22Rv1 (cell line): ENCODE measurements at regions not wholly inside any gene's neighbourhood (a gene's known extent, or its start where the extent isn't known, plus 50 kb on each side); places are given as distances from the start of the nearest gene placed in this dataset.
A peak's percentile ranks its signal among the peaks of the same experiment; 100 is the strongest.

Experiments used
- H3K27ac ChIP-seq: fragments of 450-650 bp; 2 replicates; pipeline ENCODE4 v1.5.1; 2017
- ZFX ChIP-seq: fragments of 450-650 bp; IDR thresholded peaks from 2 replicates; pipeline ENCODE4 v1.6.1; 2017; ENCODE audit warnings: antibody characterized with exemption, borderline replicate concordance
- TF ChIP-seq, protein P1 (sequence below): fragments of 450-650 bp; IDR thresholded peaks from 2 replicates; pipeline ENCODE4 v1.5.1; 2017; ENCODE audit warnings: mild to moderate bottlenecking

DNA sequence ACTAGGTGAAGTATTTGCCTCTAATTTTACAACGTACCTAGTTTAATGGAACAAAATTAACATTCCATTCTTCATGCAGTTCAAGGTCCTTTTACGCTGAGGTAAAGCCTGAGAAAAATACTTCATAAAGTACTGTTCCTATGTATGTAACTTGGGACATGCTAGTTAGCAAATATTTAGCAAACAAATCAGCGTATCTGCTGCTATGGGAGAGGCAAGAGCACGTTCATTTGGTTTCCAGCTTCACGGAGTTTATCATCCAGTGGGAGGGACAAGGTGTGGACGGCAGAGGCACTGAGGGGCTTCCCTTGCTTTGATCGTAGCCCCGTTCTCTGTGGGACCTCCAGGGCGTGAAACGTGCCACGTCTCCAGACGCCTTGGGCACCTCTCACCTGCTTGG is 248.8 kb downstream of the IRS2 start:
- no peak overlapping the region for H3K27ac ChIP-seq
- no peak for TF ChIP-seq ZFX
- TF ChIP-seq, protein P1, sequence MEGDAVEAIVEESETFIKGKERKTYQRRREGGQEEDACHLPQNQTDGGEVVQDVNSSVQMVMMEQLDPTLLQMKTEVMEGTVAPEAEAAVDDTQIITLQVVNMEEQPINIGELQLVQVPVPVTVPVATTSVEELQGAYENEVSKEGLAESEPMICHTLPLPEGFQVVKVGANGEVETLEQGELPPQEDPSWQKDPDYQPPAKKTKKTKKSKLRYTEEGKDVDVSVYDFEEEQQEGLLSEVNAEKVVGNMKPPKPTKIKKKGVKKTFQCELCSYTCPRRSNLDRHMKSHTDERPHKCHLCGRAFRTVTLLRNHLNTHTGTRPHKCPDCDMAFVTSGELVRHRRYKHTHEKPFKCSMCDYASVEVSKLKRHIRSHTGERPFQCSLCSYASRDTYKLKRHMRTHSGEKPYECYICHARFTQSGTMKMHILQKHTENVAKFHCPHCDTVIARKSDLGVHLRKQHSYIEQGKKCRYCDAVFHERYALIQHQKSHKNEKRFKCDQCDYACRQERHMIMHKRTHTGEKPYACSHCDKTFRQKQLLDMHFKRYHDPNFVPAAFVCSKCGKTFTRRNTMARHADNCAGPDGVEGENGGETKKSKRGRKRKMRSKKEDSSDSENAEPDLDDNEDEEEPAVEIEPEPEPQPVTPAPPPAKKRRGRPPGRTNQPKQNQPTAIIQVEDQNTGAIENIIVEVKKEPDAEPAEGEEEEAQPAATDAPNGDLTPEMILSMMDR: no peak

GRCh38 chr13:109533350-109533749 is 253.0 kb downstream of the IRS2 start:
- H3K27ac ChIP-seq: no peak overlapping the region
- TF ChIP-seq, protein P1: no peak

DNA sequence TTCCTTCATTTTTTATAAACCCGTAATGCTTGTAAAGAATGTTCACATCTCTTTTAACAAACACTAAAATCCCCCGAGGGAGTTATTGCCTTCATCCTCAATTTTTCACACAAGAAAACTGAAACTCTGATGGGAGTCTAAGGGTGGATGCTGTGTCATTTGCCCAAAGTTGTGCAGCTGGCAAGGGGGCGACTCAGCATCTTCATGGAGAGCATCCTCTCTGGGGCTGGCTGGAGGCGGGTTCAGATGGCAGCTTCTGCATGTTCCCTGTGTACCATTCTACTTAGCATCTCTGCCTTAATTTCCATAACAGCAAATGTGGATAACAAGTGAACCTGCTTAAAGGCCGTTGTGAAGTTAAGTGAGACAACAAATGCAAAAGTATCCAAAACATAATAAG is 256.4 kb downstream of the IRS2 start:
- TF ChIP-seq, protein P1: no peak
- no peak for TF ChIP-seq ZFX
- H3K27ac ChIP-seq: no peak overlapping the region

DNA sequence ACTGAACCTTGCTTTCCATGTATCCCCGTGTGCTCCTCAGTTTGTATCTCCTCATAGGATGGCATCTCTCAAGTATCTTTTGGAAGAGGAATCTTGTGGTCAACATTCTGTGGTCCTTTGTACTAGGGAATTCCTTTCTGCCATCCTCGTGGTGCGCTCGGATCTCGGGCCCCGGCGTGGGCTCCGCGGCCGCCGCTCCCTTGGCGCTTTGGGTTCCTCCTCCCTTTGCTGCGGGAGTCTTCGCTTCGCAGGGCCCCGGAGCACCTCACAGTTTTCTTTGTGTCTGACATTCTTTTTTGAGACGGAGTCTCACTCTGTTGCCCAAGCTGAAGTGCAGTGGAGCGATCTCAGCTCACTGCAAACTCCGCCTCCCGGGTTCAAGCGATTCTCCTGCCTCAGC is 264.7 kb downstream of the IRS2 start:
- TF ChIP-seq, protein P1: no peak
- no peak for TF ChIP-seq ZFX
- no peak overlapping the region for H3K27ac ChIP-seq

DNA sequence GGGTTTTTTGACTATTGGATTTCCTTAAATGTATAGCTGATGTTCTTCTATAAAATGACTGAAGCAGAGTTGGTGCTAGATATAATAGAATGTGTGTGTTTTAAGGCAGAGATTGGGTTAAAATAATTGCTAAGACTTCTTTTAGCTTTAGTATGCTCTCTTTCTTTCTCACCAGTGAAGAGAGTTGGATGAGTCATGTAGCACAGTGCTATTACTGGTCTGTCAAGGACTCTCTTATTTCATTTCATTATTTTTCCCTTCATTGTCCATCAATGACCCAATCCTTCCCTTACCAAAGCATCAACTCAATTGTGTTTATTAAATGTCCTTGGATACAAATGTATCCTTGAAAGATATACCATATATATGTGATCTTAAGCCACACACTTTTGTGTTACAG is 268.9 kb downstream of the IRS2 start:
- TF ChIP-seq, protein P1: no peak
- TF ChIP-seq ZFX: no peak
- no peak overlapping the region for H3K27ac ChIP-seq

DNA sequence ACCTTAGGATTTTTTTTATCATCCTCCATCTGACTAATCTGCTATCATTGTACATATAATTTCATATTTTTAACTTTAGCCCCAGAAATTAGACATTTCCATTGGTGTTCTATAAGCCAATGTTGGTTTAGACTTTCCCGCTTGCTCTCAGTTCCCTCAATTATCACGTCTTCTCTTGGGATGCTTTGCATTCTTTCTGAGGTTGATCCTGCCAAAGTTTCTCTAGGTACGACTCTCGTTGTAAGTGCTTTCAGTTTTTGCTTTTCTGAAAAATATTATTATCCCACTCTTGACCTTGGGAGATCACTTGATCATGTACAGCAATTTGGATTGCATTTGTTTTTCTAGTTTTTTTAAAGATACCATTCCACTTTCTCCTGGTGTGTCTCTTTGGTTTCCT is 270.2 kb downstream of the IRS2 start:
- TF ChIP-seq, protein P1: no peak
- no peak for TF ChIP-seq ZFX
- no peak overlapping the region for H3K27ac ChIP-seq

GRCh38 chr13:109510013-109510412 is 276.4 kb downstream of the IRS2 start:
- TF ChIP-seq ZFX: no peak
- TF ChIP-seq, protein P1: no peak
- H3K27ac ChIP-seq: peak overlapping the region; percentile 92
